ENCODE measurements at regions not wholly inside any gene's neighbourhood (a gene's known extent, or its start where the extent isn't known, plus 50 kb on each side); places are given as distances from the start of the nearest gene placed in this dataset.
"Not testable (repeated sequence)": the region's sequence is repeated elsewhere in the genome, so short reads cannot be mapped to it uniquely, and the experiment has no call there.

GRCh38 chr16:13351601-13352217 lies 450.3 kb downstream of the SHISA9 start:
- H3K4me1 Mint-ChIP-seq = peaks cover 14 to 22% of the 10 kb centered on the region in 2 experiments
- peaks cover 0 to under 1% of the 10 kb centered on the region in 2 experiments; a peak in 2 of 5 replicates for H3K9me3 Mint-ChIP-seq
- Histone ChIP-seq H3K79me2 (ENCODE audit: insufficient read depth, low read length) (no peaks in the 10 kb centered on the region), H3K4me1 (ENCODE audit: insufficient read depth, low read length) (peaks cover 5% of the 10 kb centered on the region; the same call in 1 of the 2 replicates), H3K23ac (ENCODE audit: insufficient read length, low read depth, low read length) (no peak overlapping the region), H3K56ac (ENCODE audit: insufficient read length, low read depth, low read length) (no peak overlapping the region), H4K8ac (replicated peaks; ENCODE audit: insufficient read length, low read depth, low read length) (no peak overlapping the region), H4K91ac (ENCODE audit: insufficient read length, low read depth, low read length) (no peak overlapping the region), H4K20me1 (ENCODE audit: control insufficient read depth, insufficient read depth, insufficient read length) (no peaks in the 10 kb centered on the region), H3K14ac (ENCODE audit: insufficient read depth, low read length) (no peak overlapping the region), H3K23me2 (ENCODE audit: insufficient read length, low read depth, low read length, poor library complexity, severe bottlenecking) (no peaks in the 10 kb centered on the region), H3K18ac (ENCODE audit: insufficient read length, low read depth, low read length) (no peak overlapping the region), H2BK15ac (ENCODE audit: low read depth, low read length) (no peak overlapping the region), H3K27me3 (ENCODE audit: insufficient read depth, low read length) (no peaks in the 10 kb centered on the region), H3K79me1 (ENCODE audit: insufficient read depth, low read depth, low read length, poor library complexity, severe bottlenecking) (no peaks in the 10 kb centered on the region), H2BK20ac (ENCODE audit: low read depth, low read length, poor library complexity, severe bottlenecking) (no peak overlapping the region), H3K4ac (ENCODE audit: low read depth, low read length) (no peak overlapping the region), H2BK120ac (ENCODE audit: low read depth, low read length, poor library complexity, severe bottlenecking) (no peak overlapping the region), H3K9me3 (ENCODE audit: control insufficient read depth, low read depth, low read length) (no peaks in the 10 kb centered on the region), H2AK5ac (ENCODE audit: insufficient read length, low read length) (no peak overlapping the region), H3K9ac (ENCODE audit: extremely low read depth, insufficient read length, low read length) (no peak overlapping the region), H3K4me2 (ENCODE audit: insufficient read depth, insufficient read length, low read length) (peak overlapping the region; percentile 10), H2BK12ac (ENCODE audit: insufficient read length, low read depth, low read length) (no peak overlapping the region), H2AFZ (ENCODE audit: low read length) (no peak overlapping the region), H3K27ac (ENCODE audit: insufficient read length, low read depth, low read length) (peak overlapping the region; percentile 48), H3T11ph (ENCODE audit: low read length) (no peak overlapping the region), H4K5ac (ENCODE audit: insufficient read length, low read depth, low read length) (no peak overlapping the region), H2BK5ac (ENCODE audit: insufficient read length, low read length) (no peak overlapping the region)
- WGBS (ENCODE audit: extremely low coverage, insufficient read length, low lambda C conversion rate) = no CpG with 5 or more reads among the region's 4 CpGs
- no peak overlapping the region for H3K27ac Mint-ChIP-seq
- H3K27me3 Mint-ChIP-seq (ENCODE audit: low read depth) = no peaks in the 10 kb centered on the region
- peak; percentile 34 for DNase-seq
- H3K4me3 Mint-ChIP-seq = no peak overlapping the region
- TF ChIP-seq CTCF (conservative IDR thresholded peaks at IDR 0.05) = no peak
- H3K36me3 Mint-ChIP-seq (ENCODE audit: insufficient read depth in 1 of 3, low read depth in 3 of 3) = peaks cover 4 to 20% (median 9%) of the 10 kb centered on the region in 3 experiments; a peak in 4 of 7 replicates

GRCh38 chr16:13352796-13353195 lies 451.4 kb downstream of the SHISA9 start:
- not testable (repeated sequence) for H2BK15ac ChIP-seq (ENCODE audit: low read depth, low read length); H3K4me2 ChIP-seq (ENCODE audit: insufficient read depth, insufficient read length, low read length); H2AFZ ChIP-seq (ENCODE audit: low read length); H2BK12ac ChIP-seq (ENCODE audit: insufficient read length, low read depth, low read length); H3K79me1 ChIP-seq (ENCODE audit: insufficient read depth, low read depth, low read length, poor library complexity, severe bottlenecking); H3K9ac ChIP-seq (ENCODE audit: extremely low read depth, insufficient read length, low read length); H3K27ac Mint-ChIP-seq; H3K27me3 ChIP-seq (ENCODE audit: insufficient read depth, low read length); H3K14ac ChIP-seq (ENCODE audit: insufficient read depth, low read length); H3K56ac ChIP-seq (ENCODE audit: insufficient read length, low read depth, low read length); H3K18ac ChIP-seq (ENCODE audit: insufficient read length, low read depth, low read length); H3K4me1 ChIP-seq (ENCODE audit: insufficient read depth, low read length); H4K91ac ChIP-seq (ENCODE audit: insufficient read length, low read depth, low read length); H3K27me3 Mint-ChIP-seq (ENCODE audit: low read depth); H3T11ph ChIP-seq (ENCODE audit: low read length); H4K8ac ChIP-seq (replicated peaks; ENCODE audit: insufficient read length, low read depth, low read length); H2BK20ac ChIP-seq (ENCODE audit: low read depth, low read length, poor library complexity, severe bottlenecking); H3K4ac ChIP-seq (ENCODE audit: low read depth, low read length); H3K23me2 ChIP-seq (ENCODE audit: insufficient read length, low read depth, low read length, poor library complexity, severe bottlenecking); H2BK120ac ChIP-seq (ENCODE audit: low read depth, low read length, poor library complexity, severe bottlenecking); H2AK5ac ChIP-seq (ENCODE audit: insufficient read length, low read length); H3K27ac ChIP-seq (ENCODE audit: insufficient read length, low read depth, low read length); H3K4me3 Mint-ChIP-seq; H3K9me3 ChIP-seq (ENCODE audit: control insufficient read depth, low read depth, low read length); H4K20me1 ChIP-seq (ENCODE audit: control insufficient read depth, insufficient read depth, insufficient read length); H3K9me3 Mint-ChIP-seq; H3K79me2 ChIP-seq (ENCODE audit: insufficient read depth, low read length); H3K23ac ChIP-seq (ENCODE audit: insufficient read length, low read depth, low read length); H4K5ac ChIP-seq (ENCODE audit: insufficient read length, low read depth, low read length); H2BK5ac ChIP-seq (ENCODE audit: insufficient read length, low read length)
- peaks cover 24 to 29% of the 10 kb centered on the region in 2 experiments for H3K4me1 Mint-ChIP-seq
- peak; percentile 53 for DNase-seq
- WGBS (ENCODE audit: extremely low coverage, insufficient read length, low lambda C conversion rate) = no CpG with 5 or more reads among the region's 7 CpGs
- H3K36me3 Mint-ChIP-seq (ENCODE audit: insufficient read depth in 1 of 3, low read depth in 3 of 3) = peaks cover 4 to 21% (median 13%) of the 10 kb centered on the region in 3 experiments; a peak in 4 of 7 replicates
